GM18868 (cell line): ENCODE measurements at regions not wholly inside any gene's neighbourhood (a gene's known extent, or its start where the extent isn't known, plus 50 kb on each side); places are given as distances from the start of the nearest gene placed in this dataset.
"Not testable (repeated sequence)": the region's sequence is repeated elsewhere in the genome, so short reads cannot be mapped to it uniquely, and the experiment has no call there.

ENCODE experiments used
- ATAC-seq: cut with Tn5 transposase; IDR thresholded peaks from one replicate; pipeline ENCODE4 v1.9.1; 2021; ENCODE audit warnings: mild to moderate bottlenecking, moderate library complexity; ENCODE audit not compliant: unreplicated experiment

DNA sequence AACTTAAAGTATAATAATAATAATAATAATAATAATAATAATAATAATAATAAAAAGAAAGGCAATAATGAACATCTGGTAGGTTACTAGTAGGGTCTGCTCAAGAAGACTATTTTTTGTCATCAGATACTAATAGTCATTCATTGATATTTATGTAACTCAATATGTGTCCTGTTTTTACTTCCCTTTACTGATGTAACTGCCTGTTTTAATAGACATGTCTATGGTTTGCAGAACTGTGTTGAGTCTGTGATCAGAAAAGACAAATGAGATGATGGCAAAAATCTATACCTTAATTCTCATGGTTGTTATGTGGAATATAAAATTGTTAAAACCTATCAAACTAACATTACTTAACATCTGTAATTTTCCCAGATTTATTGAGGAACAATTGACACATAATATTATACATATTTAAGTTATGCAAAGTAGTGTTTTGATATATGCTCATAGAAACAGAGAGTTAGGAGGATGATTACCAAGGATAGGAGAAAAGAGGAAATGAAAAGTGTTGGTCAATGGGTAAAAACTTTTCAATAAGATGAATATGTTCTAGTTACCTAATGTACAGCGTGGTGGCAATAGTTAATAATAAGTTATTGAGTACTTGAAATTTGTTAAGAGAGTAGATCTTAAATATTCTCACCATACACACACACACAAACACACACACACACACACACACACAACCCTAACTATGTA lies 699.4 kb downstream of the ZPLD1 start:
- peak; percentile 70 for ATAC-seq

DNA sequence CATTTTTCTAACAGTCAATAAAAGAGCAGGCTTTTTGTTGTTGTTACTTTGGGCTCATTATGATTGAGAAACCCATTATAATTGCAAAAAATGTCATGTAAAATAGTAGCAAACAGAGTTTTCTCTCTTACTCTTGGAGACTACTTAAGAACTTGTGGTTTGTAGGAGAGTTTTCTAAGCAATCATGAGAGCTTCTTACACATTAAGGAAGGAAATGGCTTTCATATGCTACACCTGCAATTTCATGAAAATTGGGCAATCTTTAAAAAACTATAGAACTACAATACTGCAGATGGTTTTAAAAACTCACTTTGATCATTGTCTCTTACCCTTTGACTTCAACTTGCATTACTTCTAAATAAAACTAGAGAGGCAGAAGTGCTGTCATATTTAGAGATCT lies 701.8 kb downstream of the ZPLD1 start:
- no peak for ATAC-seq

DNA sequence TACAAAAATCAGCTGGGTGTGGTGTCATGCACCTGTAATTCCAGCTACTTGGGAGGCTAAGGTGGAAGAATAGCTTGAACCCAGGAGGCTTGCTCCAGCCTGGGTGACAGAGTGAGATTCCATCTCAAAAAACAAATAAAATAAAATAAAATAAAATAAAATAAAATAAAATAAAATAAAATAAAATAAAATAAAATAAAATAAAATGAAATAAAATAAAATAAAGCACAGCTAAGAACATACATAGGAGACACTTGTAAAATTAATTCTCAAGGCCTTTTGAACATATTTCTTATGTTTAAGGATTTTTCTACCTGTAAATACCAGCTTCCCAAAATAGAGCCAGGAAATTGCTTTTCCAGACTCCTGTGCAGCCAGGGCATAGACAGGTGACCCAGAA lies 703.0 kb downstream of the ZPLD1 start:
- no peak for ATAC-seq

DNA sequence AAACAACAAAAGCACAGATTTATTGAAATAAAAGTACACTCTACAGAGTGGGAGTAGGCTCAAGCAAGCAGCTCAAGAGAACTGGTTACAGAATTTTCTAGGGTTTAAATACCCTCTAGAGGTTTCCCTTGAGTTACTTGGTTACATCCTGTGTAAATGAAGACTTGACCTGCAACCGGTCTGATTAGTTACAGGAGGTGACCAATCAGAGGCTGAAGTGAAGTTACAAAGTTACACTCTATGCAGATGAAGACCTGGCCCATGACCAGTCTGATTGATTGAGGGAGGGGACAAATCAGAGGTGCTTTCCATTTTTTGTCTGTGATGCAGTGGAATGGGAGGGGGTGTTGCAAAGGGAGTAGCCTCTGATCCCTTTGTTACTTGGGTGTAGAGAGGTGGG lies 723.4 kb downstream of the ZPLD1 start:
- no peak for ATAC-seq

DNA sequence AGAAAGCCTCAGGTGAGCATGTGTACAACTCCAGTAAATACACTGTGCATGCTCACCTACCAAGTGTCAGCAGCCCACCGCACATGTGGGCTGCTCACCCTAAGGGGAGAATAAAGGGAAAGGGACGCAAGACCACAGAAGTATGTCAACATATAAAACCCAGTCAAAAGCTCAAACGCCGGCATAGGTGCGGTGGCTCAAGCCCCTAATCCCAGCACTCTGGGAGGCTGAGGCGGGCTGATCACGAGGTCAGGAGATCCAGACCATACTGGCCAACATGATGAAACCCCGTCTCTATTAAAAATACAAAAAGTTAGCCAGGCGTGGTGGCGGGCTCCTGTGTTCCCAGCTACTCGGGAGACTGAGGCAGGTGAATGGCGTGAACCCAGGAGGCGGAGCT lies 732.1 kb downstream of the ZPLD1 start:
- no peak for ATAC-seq

DNA sequence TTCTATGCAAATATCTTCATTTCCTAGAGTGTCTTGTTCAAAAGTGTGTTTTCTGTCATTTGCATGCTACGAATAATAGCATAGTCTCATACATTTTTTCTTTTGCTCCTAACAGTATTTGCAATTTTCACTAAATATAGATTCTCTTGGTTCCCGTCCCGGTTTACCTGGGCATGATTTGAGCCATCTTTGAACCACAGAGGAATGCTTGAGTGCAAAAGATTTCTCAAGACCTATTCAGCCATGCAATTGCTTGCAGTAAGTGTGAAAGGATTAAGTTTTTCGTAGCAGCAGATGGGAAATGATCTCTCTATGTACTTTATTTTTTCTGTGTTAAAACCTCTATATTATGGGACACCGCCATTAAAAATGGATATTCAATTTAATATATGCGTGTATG lies 733.0 kb downstream of the ZPLD1 start:
- ATAC-seq: no peak

DNA sequence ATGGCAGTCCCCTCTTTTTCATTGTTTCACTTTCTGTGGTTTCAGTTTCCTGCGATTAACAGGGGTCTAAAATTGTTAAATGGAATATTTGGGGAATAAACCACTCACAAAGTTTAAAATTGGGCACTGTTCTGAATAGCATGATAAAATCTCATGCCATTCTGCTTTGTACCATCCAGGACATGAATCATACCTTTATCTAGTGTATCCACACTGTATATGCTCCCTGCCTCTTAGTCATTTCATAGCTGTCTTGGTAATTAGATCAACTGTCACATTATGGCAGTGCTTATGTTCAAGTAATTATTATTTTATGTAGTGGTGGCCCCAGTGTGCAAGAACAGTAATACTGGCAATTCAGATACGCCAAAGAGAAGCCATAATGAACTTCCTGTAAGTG lies 734.5 kb downstream of the ZPLD1 start:
- ATAC-seq: no peak

DNA sequence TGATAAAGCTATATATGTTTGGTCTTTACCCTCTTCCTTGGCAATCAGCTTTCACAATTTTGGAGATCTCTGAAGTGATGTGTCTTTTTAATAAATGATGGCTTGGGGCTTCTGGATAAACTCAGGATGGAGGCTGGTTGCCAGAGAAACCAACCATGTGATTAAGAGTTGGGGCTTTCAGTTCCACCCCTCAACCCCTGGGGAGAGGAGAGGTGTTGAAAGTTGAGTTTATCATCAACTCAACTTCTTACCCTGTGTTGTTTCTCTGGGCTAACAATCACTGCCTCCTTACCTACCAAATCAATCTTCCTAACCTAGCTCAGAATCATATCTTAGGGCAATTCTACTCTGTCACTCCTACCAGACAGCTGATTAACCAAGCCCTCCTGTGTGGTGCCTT lies 735.8 kb downstream of the ZPLD1 start:
- no peak for ATAC-seq

DNA sequence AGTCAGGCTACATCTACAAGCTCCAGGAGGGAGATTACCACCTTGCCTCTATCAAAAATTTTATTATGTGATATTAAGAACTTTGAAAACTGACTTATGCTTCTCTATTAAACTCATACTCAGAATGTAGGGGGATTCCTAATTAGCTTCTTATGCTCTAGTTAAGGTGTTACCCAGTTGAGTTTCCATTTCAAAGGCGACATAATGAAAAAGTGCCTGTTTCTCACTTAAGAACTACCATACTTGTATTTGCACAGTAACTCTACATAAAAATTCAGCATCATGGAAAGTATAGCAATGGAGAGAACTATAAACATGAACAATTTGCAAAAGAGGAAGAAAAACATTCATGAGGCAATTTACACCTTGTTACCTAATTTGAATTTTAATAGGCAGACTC lies 739.1 kb downstream of the ZPLD1 start:
- no peak for ATAC-seq

DNA sequence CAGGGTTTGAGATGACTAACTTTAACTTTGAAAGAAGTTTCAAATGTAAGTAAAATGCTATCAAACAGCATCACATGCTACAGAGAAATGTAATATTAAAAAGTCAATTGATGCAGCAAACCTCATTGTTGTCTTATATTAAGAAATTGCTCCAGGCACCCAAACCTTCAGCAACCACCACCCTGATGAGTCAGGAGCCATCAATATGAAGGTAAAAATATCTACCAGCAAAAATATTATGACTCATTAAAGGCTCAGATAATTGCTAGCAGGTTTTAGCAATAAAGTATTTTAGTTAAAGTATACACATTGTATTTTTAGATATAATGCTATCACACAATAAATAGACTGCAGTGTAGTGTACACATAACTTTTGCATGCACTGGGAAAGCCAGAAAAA lies 746.3 kb downstream of the ZPLD1 start:
- no peak for ATAC-seq

DNA sequence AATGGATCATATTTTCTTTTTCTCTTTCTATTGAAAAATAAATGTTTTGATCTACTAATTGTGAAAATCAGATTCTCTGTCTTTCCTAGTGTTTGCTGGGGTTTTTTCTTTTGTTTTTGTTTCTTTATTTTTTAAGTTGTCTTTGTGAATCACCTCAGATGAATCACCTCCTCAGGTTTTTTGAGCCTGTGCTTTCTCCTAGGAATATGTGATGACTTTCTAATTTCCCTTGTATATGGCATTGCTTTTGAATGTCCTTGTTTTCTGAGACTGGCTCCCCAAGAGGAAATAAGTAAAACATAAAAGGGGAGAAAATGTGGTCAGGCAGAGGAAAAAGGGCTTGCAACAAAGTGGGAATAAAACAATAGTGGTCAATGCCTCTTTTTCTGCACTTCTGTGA lies 750.0 kb downstream of the ZPLD1 start:
- no peak for ATAC-seq

DNA sequence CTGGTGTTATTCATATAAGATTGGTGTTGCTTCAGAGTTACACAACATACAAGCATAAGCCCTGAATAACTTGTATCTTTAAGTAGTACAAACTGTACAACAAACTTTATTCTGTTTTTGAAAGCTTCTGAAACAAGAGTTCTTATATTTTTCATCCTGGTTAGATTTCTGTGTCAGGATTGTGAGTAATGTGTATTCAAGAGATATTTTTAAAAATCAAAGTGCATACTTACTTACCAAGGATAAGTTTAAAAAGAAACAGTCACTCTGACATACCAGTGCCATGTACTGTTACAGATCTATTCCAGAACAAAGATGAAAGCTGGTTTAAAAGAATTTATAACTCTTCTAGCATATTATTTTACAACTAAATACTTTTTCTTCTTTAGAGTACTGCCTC lies 755.1 kb downstream of the ZPLD1 start:
- no peak for ATAC-seq

DNA sequence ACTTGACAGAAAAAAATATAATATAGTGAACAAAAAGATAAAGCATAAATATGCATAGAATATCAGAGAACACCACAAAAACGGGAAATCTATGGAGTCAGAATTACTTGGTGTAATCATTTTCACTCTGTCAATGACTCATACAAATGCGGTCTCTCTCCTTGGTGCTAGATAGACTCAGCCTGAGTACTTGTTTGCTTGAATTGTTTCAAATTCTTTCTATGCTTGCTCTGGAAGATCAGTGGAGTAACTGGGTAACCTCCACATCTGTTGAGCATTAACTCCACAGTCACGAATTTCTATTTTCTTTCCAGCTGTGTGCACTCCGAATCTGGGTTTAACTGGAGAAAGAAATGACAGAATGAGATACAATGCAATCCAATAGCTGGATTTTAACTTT lies 760.4 kb downstream of the ZPLD1 start:
- ATAC-seq: no peak

DNA sequence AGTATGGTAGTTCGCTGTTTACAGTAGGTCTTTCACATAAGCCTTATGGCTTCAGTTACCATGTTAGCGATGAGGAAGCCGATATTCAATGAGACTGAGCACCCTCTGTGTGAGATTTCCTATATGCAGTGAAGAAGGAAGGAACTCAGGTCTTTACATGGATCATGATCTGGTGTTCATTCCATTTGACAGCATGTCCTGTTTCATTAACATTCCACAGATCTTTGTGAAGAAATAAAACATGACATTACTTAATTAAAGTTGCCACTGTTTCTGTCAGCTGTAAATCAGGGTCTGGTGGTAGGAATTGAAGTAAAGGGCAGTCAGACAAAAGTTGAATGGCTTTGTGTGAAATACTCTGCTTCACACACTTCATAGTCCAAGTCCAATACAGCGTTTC lies 768.6 kb downstream of the ZPLD1 start:
- ATAC-seq: no peak

DNA sequence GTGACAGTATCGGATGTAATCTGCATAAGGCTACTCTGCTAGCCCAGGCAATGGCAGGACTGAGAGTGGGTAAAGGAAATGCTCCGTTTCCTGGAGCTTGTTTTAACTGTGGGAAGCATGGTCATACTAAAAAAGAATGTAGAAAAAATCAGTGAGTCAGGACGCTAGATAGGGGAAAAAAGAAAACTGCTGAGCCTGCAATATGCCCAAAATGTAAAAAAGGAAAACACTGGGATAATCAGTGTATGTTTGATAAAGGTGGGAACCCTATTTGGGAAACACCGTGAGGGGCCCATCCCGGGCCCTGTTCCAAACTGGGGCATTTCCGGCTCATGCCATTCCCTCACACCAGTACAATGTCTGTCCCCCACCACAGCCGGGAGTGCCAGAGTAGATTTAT lies 775.8 kb downstream of the ZPLD1 start:
- no peak for ATAC-seq

DNA sequence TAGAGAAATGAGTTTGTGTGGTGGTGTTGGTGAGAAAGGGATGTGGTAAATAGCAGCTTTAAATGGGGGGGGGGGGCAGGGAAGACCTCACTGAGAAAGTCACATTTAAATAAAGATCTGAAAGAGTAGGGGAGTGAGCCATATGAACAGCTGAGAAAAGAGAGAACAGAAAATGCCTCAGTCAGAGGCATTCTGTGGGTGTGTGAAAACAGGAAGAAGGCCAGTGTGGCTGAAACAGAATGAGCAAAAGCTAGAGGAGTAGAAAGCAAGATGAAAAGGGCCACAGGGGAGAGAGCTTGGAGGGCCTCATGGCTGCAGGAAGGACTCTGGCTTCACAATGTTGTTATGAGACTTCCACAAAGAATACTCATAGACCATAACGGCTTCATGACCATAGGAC lies 783.3 kb downstream of the ZPLD1 start:
- peak; percentile 99 for ATAC-seq

DNA sequence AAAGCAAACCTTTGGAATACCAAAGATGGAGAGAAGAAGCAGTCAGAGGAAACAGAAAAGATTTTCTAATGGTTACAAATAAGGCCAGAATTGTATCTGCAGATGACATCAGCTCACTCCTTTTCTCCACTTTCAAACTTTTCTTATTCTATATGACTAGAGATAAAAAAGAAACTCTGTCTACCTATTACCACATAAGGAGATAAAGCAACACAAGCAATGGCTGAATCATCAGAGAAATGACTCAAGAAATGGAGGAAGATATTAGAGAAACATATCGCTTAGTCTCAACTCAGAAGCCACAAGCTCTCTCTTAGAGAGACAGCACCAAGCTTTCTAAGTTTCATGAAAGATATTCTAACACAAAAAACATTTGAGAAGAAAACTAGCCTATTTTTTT lies 784.0 kb downstream of the ZPLD1 start:
- peak; percentile 29 for ATAC-seq

DNA sequence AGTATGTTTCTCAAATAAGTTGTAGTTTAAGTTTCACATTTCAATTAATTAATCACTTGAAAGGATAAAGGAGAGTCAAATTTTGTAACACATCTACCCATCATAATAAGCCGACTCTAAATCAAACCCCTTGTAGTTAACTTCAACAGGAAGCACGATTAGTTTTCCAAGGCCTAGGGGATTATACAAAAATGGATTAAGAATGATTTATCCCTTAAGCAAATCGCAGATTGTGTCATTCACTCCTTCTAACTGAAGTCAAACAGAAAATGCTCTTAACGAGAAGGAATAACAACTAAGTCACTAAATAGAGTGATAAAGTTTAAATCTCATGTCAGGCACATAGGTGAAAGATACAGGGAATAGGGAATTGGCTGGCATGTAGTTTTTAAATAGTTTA lies 792.8 kb downstream of the ZPLD1 start:
- ATAC-seq: no peak

DNA sequence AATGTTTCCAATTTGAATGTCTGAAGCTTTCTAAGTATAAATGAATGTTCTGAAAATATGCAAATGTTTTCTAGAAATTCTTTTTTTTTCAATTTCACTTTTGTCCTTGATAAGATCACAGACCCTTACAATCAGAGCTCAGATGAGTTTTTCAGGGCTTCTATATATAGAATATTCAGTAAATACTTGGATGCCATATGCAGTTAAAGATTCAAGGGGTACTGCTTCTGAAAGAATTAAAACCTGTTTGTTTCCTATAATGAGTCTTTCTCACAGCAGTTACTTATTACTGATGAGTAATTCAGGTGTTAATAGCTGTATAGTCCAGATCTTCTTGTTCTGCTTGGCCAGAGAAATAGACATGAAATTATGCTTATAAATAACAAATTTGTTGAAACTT lies 812.6 kb downstream of the ZPLD1 start:
- ATAC-seq: no peak

DNA sequence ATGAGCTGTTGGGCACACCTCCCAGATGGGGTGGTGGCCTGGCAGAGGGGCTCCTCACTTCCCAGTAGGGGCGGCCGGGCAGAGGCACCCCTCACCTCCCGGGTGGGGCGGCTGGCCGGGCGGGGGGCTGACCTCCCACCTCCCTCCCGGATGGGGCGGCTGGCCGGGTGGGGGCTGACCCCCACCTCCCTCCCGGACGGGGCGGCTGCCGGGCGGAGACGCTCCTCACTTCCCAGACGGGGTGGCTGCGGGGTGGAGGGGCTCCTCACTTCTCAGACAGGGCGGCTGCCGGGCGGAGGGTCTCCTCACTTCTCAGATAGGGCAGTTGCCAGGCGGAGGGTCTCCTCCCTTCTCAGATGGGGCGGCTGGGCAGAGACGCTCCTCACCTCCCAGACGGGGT lies 820.0 kb downstream of the ZPLD1 start:
- ATAC-seq: not testable (repeated sequence)

DNA sequence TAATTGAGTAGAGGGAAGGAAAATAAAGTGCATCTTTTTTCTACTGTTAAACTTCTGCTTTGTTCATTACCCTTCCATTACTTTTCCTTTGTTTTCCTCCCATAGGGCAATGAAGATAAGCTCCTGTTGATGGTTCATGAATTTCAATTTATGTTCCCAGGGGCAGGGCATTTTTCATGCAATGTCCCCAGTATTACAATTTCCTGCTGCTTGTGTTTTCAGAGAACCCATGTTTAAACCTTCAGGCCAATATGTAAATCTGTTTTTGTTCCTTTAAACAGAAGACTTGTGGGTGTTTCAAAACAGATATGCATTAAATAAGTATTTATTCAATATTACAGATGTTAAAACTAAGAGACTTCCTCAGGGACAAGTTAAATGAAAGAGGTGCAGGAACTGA lies 834.5 kb downstream of the ZPLD1 start:
- ATAC-seq: no peak

DNA sequence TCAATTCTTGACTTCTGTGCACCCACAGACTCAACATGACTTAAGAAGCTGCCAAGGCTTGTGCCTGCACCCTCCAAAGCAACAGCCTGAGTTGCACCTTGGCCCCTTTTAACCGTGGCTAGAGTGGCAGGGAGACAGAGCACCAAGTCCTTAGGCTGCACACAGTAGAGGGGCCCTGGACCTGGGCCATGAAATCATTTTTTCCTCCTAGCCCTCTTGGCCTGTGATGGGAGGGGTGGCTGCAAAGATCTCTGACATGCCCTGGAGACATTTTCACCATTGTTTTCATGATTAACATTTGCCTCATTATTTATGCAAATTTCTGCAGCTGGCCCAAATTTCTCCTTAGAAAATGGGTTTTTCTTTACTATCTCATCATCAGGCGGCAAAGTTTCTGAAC lies 836.8 kb downstream of the ZPLD1 start:
- ATAC-seq: no peak

DNA sequence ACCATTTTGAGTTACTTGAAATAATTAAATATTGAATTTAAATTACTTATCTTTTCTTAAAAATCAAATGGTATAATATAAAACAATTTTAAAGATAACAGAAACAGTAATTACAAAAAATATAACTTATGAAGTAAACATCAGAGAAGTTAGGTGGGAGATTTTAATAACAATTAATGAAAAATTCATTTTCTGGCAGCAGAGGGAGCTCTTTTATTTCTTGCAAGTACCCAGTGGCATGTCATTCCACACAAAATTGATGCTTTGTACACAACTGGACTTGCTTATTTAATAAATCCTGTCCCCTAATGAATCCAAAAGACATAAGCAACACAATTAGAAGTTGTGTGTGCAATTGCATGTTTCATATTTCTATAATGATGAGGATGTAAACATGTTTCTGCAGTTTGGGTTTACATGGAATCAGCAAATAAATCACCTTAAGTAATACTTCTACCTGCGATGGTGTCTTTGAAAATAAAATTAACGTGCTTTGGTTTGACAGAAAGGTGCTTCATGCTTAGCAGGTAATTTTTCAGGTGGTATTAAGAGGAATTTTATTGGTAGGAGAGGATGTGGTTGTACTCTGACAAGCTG lies 861.3 kb downstream of the ZPLD1 start:
- no peak for ATAC-seq
